UCSD-AML1 (cell line): ENCODE measurements at regions not wholly inside any gene's neighbourhood (a gene's known extent, or its start where the extent isn't known, plus 50 kb on each side); places are given as distances from the start of the nearest gene placed in this dataset.
"Not testable (repeated sequence)": the region's sequence is repeated elsewhere in the genome, so short reads cannot be mapped to it uniquely, and the experiment has no call there.

Source experiments
- DNase-seq: peaks from one replicate; lab custom pipeline; 2025; ENCODE audit not compliant: unreplicated experiment; lab: John Stamatoyannopoulos, UW

DNA sequence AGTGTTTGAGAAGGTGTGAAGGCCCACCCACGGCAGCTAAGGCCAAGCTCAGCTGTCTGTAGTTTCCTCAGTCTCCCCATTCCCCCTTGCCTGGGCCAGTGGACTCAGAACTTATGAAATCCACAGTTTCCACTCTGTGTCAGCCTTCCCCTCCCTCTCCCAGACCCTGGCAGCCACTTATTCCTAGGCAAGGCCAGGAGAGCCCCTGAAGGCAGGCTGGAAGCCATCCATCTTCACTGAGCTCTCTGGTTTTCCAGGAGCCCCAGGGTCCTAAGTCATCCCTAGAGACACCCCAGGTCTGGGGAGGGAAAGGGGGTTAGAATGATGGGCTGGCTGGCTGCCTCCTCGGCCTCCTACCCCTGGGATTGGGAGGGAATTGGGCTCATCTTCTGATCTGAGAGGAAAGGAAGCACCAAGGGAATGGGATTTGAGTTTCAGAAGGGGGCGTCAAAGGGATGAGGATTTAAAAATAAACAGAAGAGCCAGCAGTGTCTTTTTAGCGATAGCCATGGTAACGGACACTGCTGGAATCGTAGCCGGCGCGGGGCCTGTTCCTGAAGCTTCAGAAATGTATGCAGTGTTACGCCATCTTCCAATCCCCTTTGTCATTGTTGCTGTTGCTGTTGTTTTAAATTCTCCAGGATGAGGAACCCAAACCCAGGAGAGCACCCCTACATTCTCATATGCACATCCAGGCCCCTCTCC, 561.1 kb upstream of the CADM1 start:
- no peak for DNase-seq

DNA sequence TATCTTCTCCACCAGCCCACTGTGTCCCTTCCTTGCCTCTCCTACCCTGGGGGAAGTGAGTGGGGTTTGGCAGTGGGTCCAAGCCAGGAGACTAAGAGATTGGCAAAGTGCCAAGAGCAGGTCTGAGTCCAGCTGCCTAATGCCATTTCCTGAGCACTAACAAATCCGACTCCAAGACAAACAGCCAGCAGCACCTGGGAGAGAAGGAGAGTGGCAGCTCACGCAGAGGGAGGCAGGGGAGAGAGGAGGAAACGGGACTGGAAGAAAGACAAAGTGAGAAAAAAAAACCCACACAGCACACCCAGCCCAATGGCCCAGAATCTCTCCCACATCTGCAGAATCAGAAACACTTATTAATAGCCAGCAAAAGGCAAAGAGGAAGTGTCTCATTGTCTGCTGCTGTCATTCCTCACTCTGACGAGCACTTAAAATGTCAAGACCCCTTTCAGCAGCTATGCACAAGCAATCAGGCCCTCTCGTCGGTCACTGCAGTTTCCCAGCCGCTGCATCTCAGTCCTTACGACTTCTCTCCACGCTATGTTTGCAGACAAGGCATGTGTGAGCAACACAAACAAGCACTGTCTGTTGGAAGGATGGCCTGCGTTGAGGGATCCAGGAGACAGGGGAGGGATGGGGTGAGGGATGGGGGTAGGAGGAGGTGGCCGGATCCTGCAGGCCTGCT, 558.4 kb upstream of the CADM1 start:
- peak; percentile 50 for DNase-seq

DNA sequence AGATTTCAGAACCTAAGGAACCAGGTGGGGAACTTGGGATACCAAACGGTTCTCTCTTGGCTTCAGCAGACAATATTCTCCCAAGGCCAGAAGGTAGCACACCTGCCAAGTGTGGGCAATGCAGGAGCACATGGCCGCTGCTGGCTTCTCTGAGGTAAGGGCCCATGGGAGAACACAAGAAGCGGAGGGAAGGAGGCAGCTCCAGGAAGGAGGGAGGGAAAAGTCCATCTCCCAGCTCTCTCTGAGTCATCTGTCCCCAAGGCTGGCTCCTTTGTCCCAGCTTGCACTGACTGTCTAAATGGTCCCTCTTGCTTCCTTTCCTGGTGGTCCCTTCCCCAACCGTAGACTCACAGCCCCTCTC, 557.9 kb upstream of the CADM1 start:
- DNase-seq, result no peak

DNA sequence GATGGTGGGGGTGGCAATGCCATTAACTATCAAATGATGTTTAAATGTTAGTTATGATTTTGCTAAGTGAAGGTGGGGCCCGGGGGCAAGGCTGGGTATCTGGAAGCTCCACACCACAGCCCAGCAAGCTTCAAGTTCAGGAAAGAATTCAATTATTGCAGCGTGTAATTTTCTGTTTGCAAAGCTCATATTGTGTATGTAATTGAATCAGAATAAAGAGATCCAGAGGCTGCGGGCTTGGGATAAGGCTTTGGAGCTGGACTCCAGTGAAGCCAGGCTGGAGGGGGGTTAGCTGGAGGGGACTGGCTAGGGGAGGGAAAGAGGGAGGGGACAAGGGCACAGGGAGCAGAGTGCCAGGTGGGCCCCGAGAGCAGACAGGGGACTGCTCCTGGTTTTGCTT, 557.1 kb upstream of the CADM1 start:
- DNase-seq, result no peak

DNA sequence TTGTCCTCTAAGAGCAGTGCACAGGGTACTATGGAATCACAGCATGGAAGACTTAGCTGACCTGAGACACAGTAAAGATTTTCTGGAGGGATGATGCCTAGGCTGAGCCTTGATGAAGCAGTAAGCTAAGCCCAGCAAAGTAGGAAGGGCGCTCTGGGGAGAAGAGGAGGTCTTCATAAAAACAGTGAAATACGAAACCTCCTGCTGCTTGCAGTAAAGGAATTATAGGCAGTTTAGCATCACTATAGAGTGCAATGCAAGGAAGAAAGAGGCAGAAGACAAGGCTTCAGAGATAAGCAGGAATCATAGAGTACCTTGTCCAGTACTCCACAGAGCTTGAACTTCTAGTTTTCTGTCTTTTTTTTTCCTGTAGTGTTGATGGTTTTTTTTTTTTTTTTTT, 555.7 kb upstream of the CADM1 start:
- no peak for DNase-seq

DNA sequence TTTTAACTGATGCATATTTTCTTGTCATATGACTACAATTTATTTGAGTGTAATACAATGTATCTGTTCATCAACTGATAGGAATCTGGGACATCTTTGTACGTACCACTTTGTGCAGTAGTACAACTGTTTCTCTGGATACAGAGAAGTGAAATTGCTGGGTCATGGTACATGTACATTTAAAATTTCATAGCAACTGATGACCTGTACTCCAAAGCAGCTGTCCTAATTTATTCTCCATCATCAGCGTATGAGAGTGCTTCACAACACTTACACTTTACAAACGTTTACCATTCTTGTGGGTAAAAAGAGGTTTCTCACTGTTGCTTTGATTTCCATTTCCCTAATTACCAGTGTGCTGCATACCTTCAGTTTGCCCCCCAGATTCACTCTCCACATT, 552.8 kb upstream of the CADM1 start:
- no peak for DNase-seq

DNA sequence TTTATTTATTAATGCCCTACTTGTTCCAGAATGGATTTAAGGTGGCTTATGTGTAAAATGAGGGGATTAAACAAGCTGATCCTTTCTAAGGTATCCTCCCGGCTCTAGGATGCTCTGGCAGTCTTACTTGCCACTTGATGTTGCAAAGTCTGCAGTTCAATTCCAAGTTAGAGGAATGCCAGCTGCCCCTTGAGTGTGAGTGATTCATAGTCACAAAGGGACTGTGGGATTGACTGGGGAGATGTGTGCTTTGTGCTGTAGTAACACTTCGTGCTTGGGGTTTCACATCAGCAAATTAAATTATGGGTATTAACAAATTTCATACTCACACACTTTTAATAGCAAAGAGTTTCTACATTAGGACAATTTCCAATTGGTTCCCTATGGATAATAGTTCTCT, 550.8 kb upstream of the CADM1 start:
- DNase-seq, result no peak

DNA sequence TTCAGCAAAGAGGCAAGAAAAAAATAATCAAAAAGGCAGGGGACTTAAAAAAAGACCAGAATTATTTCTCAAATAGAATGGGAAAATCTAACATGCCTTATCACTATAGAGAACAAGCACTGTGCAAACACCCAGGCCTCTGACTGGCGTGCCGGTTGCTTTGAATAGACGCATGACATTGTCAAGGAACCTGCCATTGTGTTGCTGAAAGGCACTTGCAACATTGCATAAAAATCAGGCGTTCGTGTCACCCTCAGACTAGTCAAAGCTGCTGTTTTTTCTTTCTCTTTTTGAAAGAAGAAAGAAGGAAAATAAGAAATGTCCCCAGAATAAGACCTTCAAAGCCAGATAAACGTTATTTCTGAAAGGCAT, 549.3 kb upstream of the CADM1 start:
- DNase-seq, result no peak

DNA sequence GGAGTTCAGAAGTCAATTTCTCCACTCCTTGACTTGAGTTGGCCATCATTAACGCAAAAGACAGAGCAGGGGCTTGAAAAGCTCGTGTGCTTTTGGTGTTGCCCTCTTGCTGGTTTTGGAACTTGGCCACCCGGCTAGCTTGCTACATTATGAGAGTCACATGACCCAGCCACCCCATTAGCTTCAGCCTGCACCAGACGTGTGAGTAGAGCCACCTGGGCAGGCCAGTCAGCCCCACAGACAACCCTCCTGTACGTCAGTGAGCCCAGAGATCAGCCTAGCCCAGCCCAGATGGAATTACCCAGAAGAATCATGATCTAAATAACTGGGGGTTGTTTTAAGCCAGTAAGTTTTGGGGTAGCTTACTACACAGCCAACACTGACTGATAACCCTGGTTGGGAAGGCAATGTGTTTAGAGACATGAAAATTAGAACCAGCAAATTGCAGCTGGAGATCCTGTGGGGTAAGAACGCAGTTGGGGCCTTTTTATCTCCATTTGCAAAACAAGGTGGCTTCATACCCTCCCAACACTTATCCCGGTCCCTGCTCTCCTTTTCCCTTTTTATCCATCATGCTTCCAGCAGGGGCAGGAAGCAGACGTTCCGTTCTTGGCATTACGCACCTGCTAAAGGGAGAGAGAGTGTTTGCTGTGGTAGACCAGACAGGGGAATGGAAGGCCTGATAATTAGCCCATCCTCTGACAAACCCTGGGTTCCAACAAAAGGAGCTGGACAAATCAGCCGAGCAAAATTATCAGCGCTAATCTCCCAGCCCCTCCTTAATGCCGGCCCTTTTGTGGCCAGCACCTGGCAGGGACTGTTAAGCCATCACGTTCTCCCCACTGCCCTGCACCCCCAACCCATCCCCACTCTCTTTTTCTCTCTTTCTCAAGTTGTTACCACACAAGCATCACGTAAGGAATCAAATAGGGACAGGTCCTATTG, 548.7 kb upstream of the CADM1 start:
- no peak for DNase-seq

DNA sequence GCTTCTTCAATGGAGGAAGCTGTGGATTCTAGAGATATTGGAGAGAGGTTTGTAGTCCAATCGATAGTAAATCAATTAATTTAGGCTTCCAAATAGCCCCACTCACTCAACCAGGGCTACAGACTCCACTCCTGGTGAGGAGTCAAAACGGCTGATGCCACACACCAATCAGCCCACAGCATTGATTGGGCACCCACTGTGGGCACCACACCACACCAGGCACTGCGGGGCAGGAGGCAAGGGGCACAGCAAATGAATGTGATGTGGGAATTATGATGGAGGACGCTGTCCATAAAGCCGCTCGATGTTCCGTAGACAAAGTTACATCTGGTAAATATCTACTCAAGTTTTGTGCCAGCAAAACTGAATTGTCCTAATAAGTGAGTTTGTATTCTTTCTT, 547.3 kb upstream of the CADM1 start:
- no peak for DNase-seq

DNA sequence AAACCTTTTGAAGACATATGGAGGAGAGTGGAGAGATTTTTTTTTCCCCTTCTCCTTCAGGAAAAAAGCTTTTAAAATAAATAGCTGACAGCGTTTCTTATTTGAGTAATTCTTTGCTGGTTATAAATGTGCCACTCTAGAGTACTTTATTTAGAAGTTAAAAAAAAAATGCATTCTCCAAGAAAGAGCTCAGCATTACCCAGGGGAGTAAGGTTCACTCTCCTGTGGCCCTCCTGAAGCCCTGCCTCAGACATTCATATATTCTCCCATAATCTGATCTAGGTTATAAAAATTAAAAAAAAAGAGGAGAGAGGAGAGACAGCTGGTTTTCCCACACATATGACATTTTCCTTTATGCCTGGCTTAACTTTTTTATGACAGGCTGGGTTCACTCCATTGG, 545.2 kb upstream of the CADM1 start:
- no peak for DNase-seq

DNA sequence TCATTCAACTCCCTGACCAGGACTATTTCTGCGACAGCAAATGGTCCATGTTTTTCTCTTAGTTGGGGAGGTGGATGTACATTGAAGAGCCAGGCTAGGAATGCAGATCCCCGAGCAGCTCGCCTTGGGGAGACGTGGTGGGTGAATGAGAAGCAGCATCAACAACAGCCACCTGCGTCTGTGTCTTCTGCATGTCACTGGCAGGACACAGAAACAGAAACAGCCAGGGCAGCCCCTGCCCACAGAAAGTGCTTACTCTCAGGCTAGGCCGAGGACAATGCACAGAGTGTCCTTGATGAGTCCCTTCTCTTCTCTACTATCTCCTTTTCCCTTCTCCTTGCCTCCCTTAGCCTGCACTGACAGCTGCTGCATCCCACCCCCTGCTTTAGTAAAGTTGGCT, 541.9 kb upstream of the CADM1 start:
- no peak for DNase-seq

DNA sequence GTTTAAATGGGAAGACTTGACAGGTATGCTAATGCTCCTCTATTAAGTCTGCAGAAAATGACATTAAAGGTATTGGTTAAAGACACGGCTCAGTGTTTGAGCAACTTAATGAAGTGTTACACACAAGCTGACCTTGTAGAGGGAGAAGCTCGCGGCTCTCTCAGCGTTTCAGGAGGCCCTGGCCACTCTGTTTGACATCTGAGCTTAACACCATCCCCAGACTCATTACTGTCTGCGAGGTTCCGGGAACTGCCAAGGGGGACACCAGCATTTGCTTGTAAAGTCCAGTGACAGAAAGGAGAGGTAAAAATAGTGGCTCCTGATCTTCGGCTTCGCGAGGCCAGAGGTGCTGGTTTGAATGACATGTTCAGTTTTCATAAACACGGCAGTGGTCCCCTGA, 540.7 kb upstream of the CADM1 start:
- DNase-seq, result no peak

DNA sequence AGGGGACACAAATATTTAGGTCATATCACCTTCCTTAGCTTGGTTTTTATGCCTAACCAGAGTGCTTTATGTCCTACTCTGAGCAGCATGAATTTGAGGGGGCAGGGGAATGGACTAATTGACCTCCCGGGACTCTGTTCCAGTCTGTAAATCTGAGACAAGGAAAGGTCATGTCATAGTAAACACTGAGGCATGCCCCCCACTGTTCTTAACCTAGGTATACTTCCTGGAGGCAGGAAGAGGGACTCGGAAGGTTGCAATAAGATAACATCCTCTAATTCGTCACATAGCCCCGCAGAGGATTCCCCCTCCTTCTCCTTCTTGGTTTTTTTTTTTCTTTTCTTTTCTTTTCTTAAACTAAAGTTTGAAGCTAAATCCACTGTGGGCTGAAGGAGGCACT, 540.3 kb upstream of the CADM1 start:
- DNase-seq, result no peak

DNA sequence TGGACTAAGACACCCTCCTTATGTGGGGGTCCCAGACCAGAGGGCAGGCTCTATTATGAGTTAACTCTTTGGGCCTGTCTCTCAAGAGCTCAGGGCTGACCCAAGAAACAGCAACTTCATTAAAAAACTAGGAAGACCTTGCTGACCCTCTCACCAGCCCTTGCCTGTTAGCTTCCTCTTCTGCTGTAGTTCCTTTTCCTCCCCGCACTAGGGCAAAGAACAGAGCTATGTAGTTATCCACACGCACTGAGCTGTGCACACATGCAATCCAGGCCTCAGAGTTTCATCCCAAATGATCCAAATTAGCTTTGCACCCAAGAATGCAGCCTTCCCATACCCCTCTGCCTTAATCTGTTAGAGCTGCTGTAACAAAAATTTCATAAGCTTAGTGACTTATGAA, 539.6 kb upstream of the CADM1 start:
- no peak for DNase-seq

DNA sequence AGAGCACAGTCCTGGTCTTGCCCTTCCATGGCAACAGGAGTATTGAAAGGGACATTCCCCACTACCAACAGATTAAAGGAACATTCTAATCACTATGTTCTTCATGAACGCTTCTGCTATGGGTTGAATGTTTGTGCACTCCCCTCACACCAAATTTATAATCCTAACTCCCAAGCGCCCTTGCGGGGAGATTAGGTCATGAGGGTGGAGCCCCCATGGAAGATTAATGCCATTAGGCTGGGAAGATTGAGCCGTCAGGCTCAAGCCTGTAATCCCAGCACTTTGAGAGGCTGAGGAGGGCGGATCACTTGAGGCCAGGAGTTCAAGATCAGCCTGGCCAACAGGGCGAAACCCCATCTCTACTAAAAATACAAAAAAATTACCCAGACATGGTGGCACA, 538.8 kb upstream of the CADM1 start:
- DNase-seq, result not testable (repeated sequence)

DNA sequence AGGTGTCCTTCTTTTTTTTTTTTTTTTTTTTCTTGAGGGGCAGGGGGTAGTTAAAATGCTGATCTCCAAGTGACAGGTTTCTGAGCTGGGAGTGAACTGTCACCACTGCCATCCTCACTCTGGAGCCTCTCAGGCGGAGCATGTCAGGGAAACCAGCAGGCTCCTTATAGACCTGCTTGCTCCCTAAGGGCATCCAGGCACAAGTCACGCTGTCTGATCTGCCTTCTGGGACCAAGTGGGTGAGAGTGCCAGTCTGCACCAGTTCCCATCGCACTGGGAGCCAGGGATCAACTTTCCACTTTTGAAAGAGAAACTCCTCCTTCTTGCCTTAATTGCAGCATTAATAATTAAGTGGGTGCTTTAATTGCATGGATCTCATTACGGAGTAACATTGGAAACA, 537.9 kb upstream of the CADM1 start:
- no peak for DNase-seq

DNA sequence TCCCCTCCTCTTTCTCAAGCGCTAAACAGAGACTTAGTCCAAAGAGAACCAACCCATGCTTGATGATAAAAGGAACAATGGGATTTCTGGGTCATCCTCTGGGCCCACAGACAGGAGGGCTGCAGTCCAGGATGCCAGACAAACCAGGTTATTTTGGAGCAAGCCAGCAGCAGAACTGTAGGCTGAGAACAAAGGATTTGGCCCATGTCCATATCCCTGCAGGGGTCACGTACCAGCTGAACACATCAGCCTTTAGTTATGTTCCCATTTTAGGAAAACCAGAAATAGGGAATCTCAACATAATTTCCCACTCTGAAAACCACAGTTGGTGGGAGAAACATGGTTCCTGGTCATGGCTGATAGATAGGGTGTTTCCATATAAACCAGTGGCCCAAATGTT, 533.6 kb upstream of the CADM1 start:
- no peak for DNase-seq

DNA sequence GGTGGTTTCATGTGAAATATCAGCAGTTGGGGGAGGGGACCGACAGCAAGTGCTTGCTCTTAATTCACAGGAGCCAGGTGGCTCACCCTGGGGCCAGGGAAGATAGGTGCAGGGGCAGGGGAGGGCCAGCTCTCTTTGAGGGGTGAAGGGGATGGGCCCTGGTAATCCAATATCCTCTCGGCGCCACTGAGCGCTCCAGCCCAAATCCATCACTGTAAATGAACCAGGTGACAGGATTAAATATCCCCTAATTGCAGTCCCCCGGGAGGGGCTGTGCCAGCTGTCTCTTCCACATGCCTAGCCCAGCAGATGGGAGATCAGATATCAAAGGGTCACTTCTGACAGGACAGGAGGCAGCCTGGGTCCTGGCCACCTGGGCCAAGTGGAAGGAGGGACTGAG, 531.8 kb upstream of the CADM1 start:
- DNase-seq, result no peak

DNA sequence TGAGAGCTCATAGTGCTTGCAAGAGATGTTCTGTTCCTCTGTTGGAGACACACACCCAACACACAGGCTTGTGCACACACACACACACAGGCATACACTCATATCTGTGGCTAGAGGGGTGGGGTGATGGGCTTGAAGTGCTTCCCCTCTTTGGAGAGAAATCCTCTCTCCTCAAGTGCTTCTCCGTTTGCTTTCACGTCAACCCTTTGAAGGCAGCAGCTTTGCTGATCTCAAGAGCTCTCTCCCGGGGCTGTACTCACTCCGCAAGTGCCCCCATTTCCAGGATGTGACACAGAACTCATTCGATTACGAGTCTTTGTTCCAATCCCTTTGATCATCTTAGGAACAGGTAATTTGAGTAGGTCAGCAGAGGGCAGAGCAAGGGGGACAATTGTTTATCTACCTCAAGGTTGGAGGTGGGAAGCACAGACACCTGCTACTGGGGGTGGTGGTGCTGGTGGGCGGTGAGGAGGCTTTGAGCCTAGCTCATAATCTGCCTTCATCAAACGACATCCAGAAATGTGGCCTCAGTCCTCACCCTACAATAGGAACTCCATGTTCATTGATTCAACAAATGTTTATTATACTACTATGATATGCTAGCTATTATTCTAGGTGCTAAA, 529.8 kb upstream of the CADM1 start:
- no peak for DNase-seq

DNA sequence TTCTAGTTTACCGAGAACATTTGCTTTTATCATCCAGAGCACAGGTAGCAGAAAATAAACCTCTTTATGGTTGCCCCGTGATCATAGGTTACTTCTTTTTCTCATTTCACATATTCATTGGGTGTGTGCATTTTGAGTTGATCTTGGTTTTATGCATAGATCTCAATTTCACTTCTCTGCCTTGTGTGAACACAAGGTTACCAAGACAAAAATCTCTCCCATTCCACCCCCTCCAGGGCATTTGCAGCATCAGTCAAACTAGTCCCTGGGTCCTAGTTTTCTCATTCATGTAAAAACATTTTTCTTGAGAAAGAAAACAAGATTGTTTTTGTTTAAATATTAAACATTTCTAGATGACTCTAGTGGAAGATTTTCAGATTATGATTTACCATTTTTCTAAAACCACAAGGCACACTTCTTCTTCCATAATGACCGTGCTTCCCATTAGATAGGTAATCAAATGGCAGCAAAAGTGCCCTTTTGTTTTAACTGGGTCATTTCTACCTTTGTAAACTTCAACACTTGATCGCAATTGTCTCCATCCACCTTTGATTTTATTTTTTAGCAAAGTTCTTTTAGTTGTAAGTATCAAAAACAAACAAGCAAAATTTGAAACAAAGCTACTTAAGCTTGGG, 526.6 kb upstream of the CADM1 start:
- DNase-seq, result no peak
